Stimulated activated CD4-positive, alpha-beta T cell treated with anti-CD3 and anti-CD28 coated beads, TNF-alpha, amount 100 ng/mL, for 1 hour (primary cell): ENCODE measurements at regions not wholly inside any gene's neighbourhood (a gene's known extent, or its start where the extent isn't known, plus 50 kb on each side); places are given as distances from the start of the nearest gene placed in this dataset.
"Not testable (repeated sequence)": the region's sequence is repeated elsewhere in the genome, so short reads cannot be mapped to it uniquely, and the experiment has no call there.

Experiments used
- DNase-seq, 3 donors: peaks; one replicate each; pipeline ENCODE4 v3.0.0-alpha.2; 2020; ENCODE audit warnings: low read depth in 3 of 3, low spot score in 1 of 3

- DNase-seq: no peak
Observed at GRCh38 chr9:90979639-90980038, 178.0 kb downstream of the SYK start.

- no peak for DNase-seq
Observed at GRCh38 chr9:90981726-90982125, 180.1 kb downstream of the SYK start.

GRCh38 chr9:90983394-90983793 lies 181.8 kb downstream of the SYK start:
- DNase-seq: no peak

- no peak for DNase-seq
Observed at GRCh38 chr9:90985631-90986030, 184.0 kb downstream of the SYK start.

- DNase-seq: no peak
Observed at GRCh38 chr9:90986161-90986560, 184.5 kb downstream of the SYK start.

- DNase-seq: no peak
Observed at GRCh38 chr9:90987566-90987965, 185.9 kb downstream of the SYK start.

- DNase-seq: no peak
Observed at GRCh38 chr9:90988318-90988717, 186.7 kb downstream of the SYK start.

GRCh38 chr9:90991953-90992352 lies 190.3 kb downstream of the SYK start:
- DNase-seq: no peak

- DNase-seq: no peak
Observed at GRCh38 chr9:90995516-90995915, 193.9 kb downstream of the SYK start.

- no peak for DNase-seq
Observed at GRCh38 chr9:90996154-90997065, 194.8 kb downstream of the SYK start.

GRCh38 chr9:90998573-90998972 lies 197.0 kb downstream of the SYK start:
- no peak for DNase-seq

GRCh38 chr9:90999425-91000397 lies 198.1 kb downstream of the SYK start:
- DNase-seq: no peak

GRCh38 chr9:91001146-91001611 lies 199.6 kb downstream of the SYK start:
- no peak for DNase-seq

- DNase-seq: no peak
Observed at GRCh38 chr9:91004484-91004883, 202.9 kb downstream of the SYK start.

GRCh38 chr9:91004992-91005391 lies 203.4 kb downstream of the SYK start:
- DNase-seq: no peak

GRCh38 chr9:91006046-91006445 lies 204.4 kb downstream of the SYK start:
- DNase-seq: no peak

GRCh38 chr9:91008568-91008967 lies 206.9 kb downstream of the SYK start:
- DNase-seq: no peak

- no peak for DNase-seq
Observed at GRCh38 chr9:91011891-91012290, 210.3 kb downstream of the SYK start.

- DNase-seq: no peak
Observed at GRCh38 chr9:91012933-91013841, 211.6 kb downstream of the SYK start.

GRCh38 chr9:91017245-91017644 lies 215.6 kb downstream of the SYK start:
- DNase-seq: no peak

- DNase-seq: not testable (repeated sequence)
Observed at GRCh38 chr9:91019871-91020270, 218.3 kb downstream of the SYK start.
